ENCODE measurements at regions not wholly inside any gene's neighbourhood (a gene's known extent, or its start where the extent isn't known, plus 50 kb on each side); places are given as distances from the start of the nearest gene placed in this dataset.

- Histone ChIP-seq H4K20me1 (replicated peaks in 1 of 2; ENCODE audit: control insufficient read depth in 1 of 2, insufficient read depth in 2 of 2, low read length in 2 of 2) (no peaks in the 10 kb centered on the region), H3K18ac (ENCODE audit: extremely low read depth, low read length) (no peak overlapping the region), H3K9me3 (ENCODE audit: insufficient read depth in 2 of 2, low read depth in 1 of 2, low read length in 1 of 2) (no peaks in the 10 kb centered on the region), H4K91ac (replicated peaks; ENCODE audit: insufficient read length, low read length) (no peak overlapping the region), H2BK120ac (replicated peaks; ENCODE audit: low read depth, low read length) (no peak overlapping the region), H3K4me2 (ENCODE audit: insufficient read depth in 1 of 2, low read depth in 2 of 2, low read length in 2 of 2) (no peak overlapping the region), H3K27ac (ENCODE audit: low read depth, low read length) (no peak overlapping the region), H3K4me3 (ENCODE audit: extremely low read depth in 1 of 4, insufficient read depth in 2 of 4, low read depth in 3 of 4, low read length in 4 of 4) (no peak overlapping the region), H3K4me1 (replicated peaks in 1 of 4; ENCODE audit: control insufficient read depth in 3 of 4, insufficient read depth in 4 of 4, low read length in 3 of 4) (no peaks in the 10 kb centered on the region), H2AK5ac (ENCODE audit: low read depth, low read length) (no peak overlapping the region), H2BK12ac (ENCODE audit: low read depth, low read length) (no peak overlapping the region), H3K79me1 (ENCODE audit: low read depth, low read length) (no peaks in the 10 kb centered on the region), H3K56ac (replicated peaks; ENCODE audit: insufficient read length, low read depth, low read length) (no peak overlapping the region), H2BK15ac (ENCODE audit: low read length) (no peak overlapping the region), H3K9ac (replicated peaks in 1 of 4; ENCODE audit: extremely low read depth in 1 of 4, low read depth in 3 of 4, low read length in 3 of 4) (no peak overlapping the region), H4K5ac (ENCODE audit: insufficient read length, low read depth, low read length) (no peak overlapping the region), H3K14ac (ENCODE audit: insufficient read length) (no peak overlapping the region), H2BK20ac (ENCODE audit: low read length) (no peak overlapping the region), H2BK5ac (ENCODE audit: low read depth, low read length) (no peak overlapping the region), H3K36me3 (ENCODE audit: control insufficient read depth in 2 of 4, insufficient read depth in 4 of 4, low read length in 3 of 4) (no peaks in the 10 kb centered on the region), H3K4ac (replicated peaks; ENCODE audit: insufficient read length, low read depth, low read length) (no peak overlapping the region), H4K8ac (ENCODE audit: extremely low read depth, insufficient read depth, low read length) (no peak overlapping the region), H3K23ac (ENCODE audit: insufficient read length) (no peak overlapping the region), H3K79me2 (ENCODE audit: control insufficient read depth in 1 of 2, insufficient read depth in 2 of 2, low read length in 2 of 2) (no peaks in the 10 kb centered on the region), H3K27me3 (replicated peaks in 1 of 4; ENCODE audit: control insufficient read depth in 3 of 4, extremely low read depth in 1 of 4, insufficient read depth in 3 of 4, low read length in 3 of 4) (no peaks in the 10 kb centered on the region), H2AFZ (ENCODE audit: low read length) (no peak overlapping the region), H3K23me2 (ENCODE audit: low read depth, low read length) (no peaks in the 10 kb centered on the region)
- DNase-seq (ENCODE audit: low read depth in 1 of 2, low spot score in 2 of 2) = no peak
- CTCF ChIA-PET (ENCODE audit: partially characterized antibody) = interaction anchor here (0.5 kb wide), 1 partner anchor 365 kb away, joined by 3 read pairs; no protein-coding TSS in a partner anchor
- POLR2A ChIA-PET (ENCODE audit: partially characterized antibody) = no interaction called here
- no peak for FAIRE-seq
- 85% methylated on average over 4 of the region's 4 CpGs; no CpG with 5 or more reads in 1 of the 2 experiments for WGBS, 2 experiments (ENCODE audit: extremely low coverage in 1 of 2, insufficient coverage in 1 of 2, insufficient read length in 1 of 2, insufficient replicate concordance in 2 of 2, low coverage in 1 of 2, low lambda C conversion rate in 2 of 2, missing lambda C conversion rate in 1 of 2)
These were observed 755.7 kb upstream of the ALCAM start for GRCh38 chr3:104610730-104611652.
